ENCODE measurements at regions not wholly inside any gene's neighbourhood (a gene's known extent, or its start where the extent isn't known, plus 50 kb on each side); places are given as distances from the start of the nearest gene placed in this dataset.

GRCh38 chr7:15857026-15857425, 170.5 kb upstream of the MEOX2 start:
- Histone ChIP-seq H3K4me1 (peaks cover 0 to 10% of the 10 kb centered on the region in 2 donors), H3K27me3 (no peaks in the 10 kb centered on the region), H3K27ac (no peak overlapping the region), H3K9me3 (no peaks in the 10 kb centered on the region), H3K4me3 (no peak overlapping the region), H3K36me3 (no peaks in the 10 kb centered on the region)
- TF ChIP-seq CTCF (IDR thresholded peaks at IDR 0.05 in 4 of 5, conservative IDR thresholded peaks at IDR 0.05 in 1 of 5), result no peak
- TF ChIP-seq POLR2A (IDR thresholded peaks at IDR 0.05), result no peak
- DNase-seq (no peak), ATAC-seq (no peak)
- in situ Hi-C loops (cut with MboI; ENCODE audit: low sequenced_read_pairs in 4 of 4) (no loop called here), intact Hi-C loops (cut with DNase I; ENCODE audit: low total_unique reads) (no loop called here)

GRCh38 chr7:15856311-15856710, 169.8 kb upstream of the MEOX2 start:
- H3K9me3 ChIP-seq, result no peaks in the 10 kb centered on the region
- no peaks in the 10 kb centered on the region for H3K36me3 ChIP-seq
- H3K27ac ChIP-seq, result peak overlapping the region in 1 of 4 donors; percentile 42
- ATAC-seq (no peak), DNase-seq (no peak)
- no peak for TF ChIP-seq CTCF (IDR thresholded peaks at IDR 0.05 in 4 of 5, conservative IDR thresholded peaks at IDR 0.05 in 1 of 5)
- no peak for TF ChIP-seq POLR2A (IDR thresholded peaks at IDR 0.05)
- no peak overlapping the region for H3K4me3 ChIP-seq
- intact Hi-C loops (cut with DNase I; ENCODE audit: low total_unique reads) (no loop called here), in situ Hi-C loops (cut with MboI; ENCODE audit: low sequenced_read_pairs in 4 of 4) (no loop called here)
- no peaks in the 10 kb centered on the region for H3K27me3 ChIP-seq
- peaks cover 0 to 10% of the 10 kb centered on the region in 2 donors for H3K4me1 ChIP-seq

- DNase-seq (no peak), ATAC-seq (no peak)
- peaks cover 0 to 10% of the 10 kb centered on the region in 2 donors for H3K4me1 ChIP-seq
- H3K27me3 ChIP-seq, result no peaks in the 10 kb centered on the region
- peak overlapping the region in 2 of 4 donors; percentile 21 to 42 for H3K27ac ChIP-seq
- H3K36me3 ChIP-seq, result no peaks in the 10 kb centered on the region
- no peaks in the 10 kb centered on the region for H3K9me3 ChIP-seq
- no peak for TF ChIP-seq POLR2A (IDR thresholded peaks at IDR 0.05)
- TF ChIP-seq CTCF (IDR thresholded peaks at IDR 0.05 in 4 of 5, conservative IDR thresholded peaks at IDR 0.05 in 1 of 5), result no peak
- H3K4me3 ChIP-seq, result no peak overlapping the region
- in situ Hi-C loops (cut with MboI; ENCODE audit: low sequenced_read_pairs in 4 of 4) (no loop called here), intact Hi-C loops (cut with DNase I; ENCODE audit: low total_unique reads) (no loop called here)
These were observed 169.1 kb upstream of the MEOX2 start for GRCh38 chr7:15855525-15856109.

- Histone ChIP-seq H3K4me1 (peaks cover 0 to 10% of the 10 kb centered on the region in 2 donors), H3K27me3 (no peaks in the 10 kb centered on the region), H3K36me3 (no peaks in the 10 kb centered on the region), H3K27ac (peak overlapping the region in 2 of 4 donors; percentile 21 to 42), H3K9me3 (no peaks in the 10 kb centered on the region), H3K4me3 (no peak overlapping the region)
- in situ Hi-C loops (cut with MboI; ENCODE audit: low sequenced_read_pairs in 4 of 4) (no loop called here), intact Hi-C loops (cut with DNase I; ENCODE audit: low total_unique reads) (no loop called here)
- DNase-seq, result no peak
- TF ChIP-seq POLR2A (IDR thresholded peaks at IDR 0.05), result no peak
- TF ChIP-seq CTCF (IDR thresholded peaks at IDR 0.05 in 4 of 5, conservative IDR thresholded peaks at IDR 0.05 in 1 of 5), result no peak
- no peak for ATAC-seq
These were observed 168.5 kb upstream of the MEOX2 start for GRCh38 chr7:15854841-15855524.
